Muscle layer of colon (tissue), 2 donors: ENCODE measurements at regions not wholly inside any gene's neighbourhood (a gene's known extent, or its start where the extent isn't known, plus 50 kb on each side); places are given as distances from the start of the nearest gene placed in this dataset.

ENCODE experiments used
- H3K27ac ChIP-seq: one replicate; pipeline ENCODE4 v1.7.0; 2013; ENCODE audit warnings: low read depth, mild to moderate bottlenecking, low read length, moderate library complexity
- H3K27me3 ChIP-seq, 2 donors: one replicate each; pipeline ENCODE4 v1.7.0; 2013; ENCODE audit warnings: low read length in 2 of 2, mild to moderate bottlenecking in 2 of 2; ENCODE audit not compliant: insufficient read depth in 2 of 2, control insufficient read depth in 1 of 2
- H3K36me3 ChIP-seq: one replicate; pipeline ENCODE4 v1.7.0; 2013; ENCODE audit warnings: mild to moderate bottlenecking, low read length; ENCODE audit not compliant: insufficient read depth
- H3K4me1 ChIP-seq: one replicate; pipeline ENCODE4 v1.7.0; 2013; ENCODE audit warnings: mild to moderate bottlenecking, low read length; ENCODE audit not compliant: insufficient read depth
- H3K4me3 ChIP-seq, 2 donors: one replicate each; pipeline ENCODE4 v1.7.0; 2013; ENCODE audit warnings: low read length in 2 of 2, low read depth in 1 of 2, mild to moderate bottlenecking in 1 of 2, moderate library complexity in 1 of 2
- H3K9ac ChIP-seq: one replicate; pipeline ENCODE4 v1.7.0; 2013; ENCODE audit warnings: low read length
- H3K9me3 ChIP-seq: one replicate; pipeline ENCODE4 v1.7.0; 2013; ENCODE audit warnings: mild to moderate bottlenecking, low read length
- donor health status: abdominal sarcoma.
- donor health status: Adenocarcinoma of cecum.

- H3K27me3 ChIP-seq, result no peaks in the 10 kb centered on the region
- H3K9me3 ChIP-seq, result no peaks in the 10 kb centered on the region
- no peaks in the 10 kb centered on the region for H3K4me1 ChIP-seq
- H3K27ac ChIP-seq, result no peak overlapping the region
- no peak overlapping the region for H3K9ac ChIP-seq
- no peaks in the 10 kb centered on the region for H3K36me3 ChIP-seq
- no peak overlapping the region for H3K4me3 ChIP-seq
These were observed 1562.4 kb upstream of the TMEM132C start for GRCh38 chr12:126704609-126705008.

- Histone ChIP-seq H3K9me3 (no peaks in the 10 kb centered on the region), H3K4me1 (no peaks in the 10 kb centered on the region), H3K27me3 (no peaks in the 10 kb centered on the region), H3K9ac (no peak overlapping the region), H3K36me3 (no peaks in the 10 kb centered on the region), H3K27ac (no peak overlapping the region), H3K4me3 (no peak overlapping the region)
These were observed 1560.7 kb upstream of the TMEM132C start for GRCh38 chr12:126706300-126706699.

GRCh38 chr12:126708492-126708896, 1558.5 kb upstream of the TMEM132C start:
- Histone ChIP-seq H3K9me3 (no peaks in the 10 kb centered on the region), H3K4me1 (no peaks in the 10 kb centered on the region), H3K4me3 (no peak overlapping the region), H3K27ac (no peak overlapping the region), H3K27me3 (no peaks in the 10 kb centered on the region), H3K9ac (no peak overlapping the region), H3K36me3 (no peaks in the 10 kb centered on the region)

GRCh38 chr12:126718365-126718764, 1548.6 kb upstream of the TMEM132C start:
- H3K27me3 ChIP-seq, result no peaks in the 10 kb centered on the region
- H3K9ac ChIP-seq, result no peak overlapping the region
- H3K4me3 ChIP-seq, result no peak overlapping the region
- H3K36me3 ChIP-seq, result no peaks in the 10 kb centered on the region
- H3K4me1 ChIP-seq, result no peaks in the 10 kb centered on the region
- no peak overlapping the region for H3K27ac ChIP-seq
- H3K9me3 ChIP-seq, result no peaks in the 10 kb centered on the region

GRCh38 chr12:126719912-126720705, 1546.9 kb upstream of the TMEM132C start:
- Histone ChIP-seq H3K4me1 (no peaks in the 10 kb centered on the region), H3K36me3 (no peaks in the 10 kb centered on the region), H3K27ac (no peak overlapping the region), H3K4me3 (no peak overlapping the region), H3K27me3 (no peaks in the 10 kb centered on the region), H3K9ac (no peak overlapping the region), H3K9me3 (no peaks in the 10 kb centered on the region)

GRCh38 chr12:126726481-126727217, 1540.3 kb upstream of the TMEM132C start:
- no peak overlapping the region for H3K27ac ChIP-seq
- H3K4me3 ChIP-seq, result no peak overlapping the region
- H3K9me3 ChIP-seq, result no peaks in the 10 kb centered on the region
- H3K9ac ChIP-seq, result no peak overlapping the region
- H3K36me3 ChIP-seq, result no peaks in the 10 kb centered on the region
- H3K4me1 ChIP-seq, result no peaks in the 10 kb centered on the region
- H3K27me3 ChIP-seq, result peaks cover 0 to 26% of the 10 kb centered on the region in 2 donors

GRCh38 chr12:126727218-126728075, 1539.5 kb upstream of the TMEM132C start:
- Histone ChIP-seq H3K9ac (no peak overlapping the region), H3K27ac (no peak overlapping the region), H3K9me3 (no peaks in the 10 kb centered on the region), H3K4me1 (no peaks in the 10 kb centered on the region), H3K4me3 (no peak overlapping the region), H3K36me3 (no peaks in the 10 kb centered on the region), H3K27me3 (peaks cover 0 to 26% of the 10 kb centered on the region in 2 donors)

GRCh38 chr12:126734296-126734695, 1532.7 kb upstream of the TMEM132C start:
- no peaks in the 10 kb centered on the region for H3K27me3 ChIP-seq

GRCh38 chr12:126734710-126735109, 1532.3 kb upstream of the TMEM132C start:
- H3K9ac ChIP-seq, result no peak overlapping the region
- no peaks in the 10 kb centered on the region for H3K4me1 ChIP-seq
- H3K27ac ChIP-seq, result no peak overlapping the region
- no peaks in the 10 kb centered on the region for H3K36me3 ChIP-seq
- H3K4me3 ChIP-seq, result no peak overlapping the region
- H3K27me3 ChIP-seq, result no peaks in the 10 kb centered on the region
- no peaks in the 10 kb centered on the region for H3K9me3 ChIP-seq

More at GRCh38 chr12:126734296-126734695, 1532.7 kb upstream of the TMEM132C start:
- Histone ChIP-seq H3K9me3 (no peaks in the 10 kb centered on the region), H3K36me3 (no peaks in the 10 kb centered on the region), H3K9ac (no peak overlapping the region), H3K27ac (no peak overlapping the region), H3K4me1 (no peaks in the 10 kb centered on the region), H3K4me3 (no peak overlapping the region)

- Histone ChIP-seq H3K36me3 (no peaks in the 10 kb centered on the region), H3K9me3 (no peaks in the 10 kb centered on the region), H3K27ac (no peak overlapping the region), H3K9ac (no peak overlapping the region), H3K27me3 (no peaks in the 10 kb centered on the region), H3K4me3 (no peak overlapping the region), H3K4me1 (no peaks in the 10 kb centered on the region)
These were observed 1525.3 kb upstream of the TMEM132C start for GRCh38 chr12:126741536-126742240.

GRCh38 chr12:126742241-126742641, 1524.7 kb upstream of the TMEM132C start:
- Histone ChIP-seq H3K36me3 (no peaks in the 10 kb centered on the region), H3K27ac (no peak overlapping the region), H3K9me3 (no peaks in the 10 kb centered on the region), H3K4me3 (no peak overlapping the region), H3K27me3 (no peaks in the 10 kb centered on the region), H3K9ac (no peak overlapping the region), H3K4me1 (no peaks in the 10 kb centered on the region)
